Mesothelial cell of epicardium (in vitro differentiated cells): ENCODE measurements at regions not wholly inside any gene's neighbourhood (a gene's known extent, or its start where the extent isn't known, plus 50 kb on each side); places are given as distances from the start of the nearest gene placed in this dataset.
A peak's percentile ranks its signal among the peaks of the same experiment; 100 is the strongest.
"Not testable (repeated sequence)": the region's sequence is repeated elsewhere in the genome, so short reads cannot be mapped to it uniquely, and the experiment has no call there.

Experiments used
- DNase-seq, 2 experiments: peaks; one replicate each; pipeline ENCODE4 v3.0.0; 2021; ENCODE audit warnings: low spot score in 2 of 2; ENCODE audit not compliant: unreplicated experiment in 2 of 2
- H3K27ac Mint-ChIP-seq: 2 replicates; pipeline ENCODE4 v1.8.0; 2021; ENCODE audit warnings: mixed read lengths
- H3K27me3 Mint-ChIP-seq: 2 replicates; pipeline ENCODE4 v1.8.0; 2021; ENCODE audit warnings: low read depth, mixed read lengths
- H3K36me3 Mint-ChIP-seq: 2 replicates; pipeline ENCODE4 v1.8.0; 2021; ENCODE audit warnings: mixed read lengths
- H3K4me1 Mint-ChIP-seq: 2 replicates; pipeline ENCODE4 v1.8.0; 2021; ENCODE audit warnings: mixed read lengths
- H3K4me3 Mint-ChIP-seq: 2 replicates; pipeline ENCODE4 v1.8.0; 2021; ENCODE audit warnings: mild to moderate bottlenecking, moderate library complexity, mixed read lengths
- H3K9me3 Mint-ChIP-seq: 2 replicates; pipeline ENCODE4 v1.8.0; 2021; ENCODE audit warnings: mixed read lengths
- TF ChIP-seq, protein P1 (sequence below): fragments of 200-600 bp; sonication (generic); IDR thresholded peaks from one replicate; pipeline ENCODE4 v1.5.0; 2021; ENCODE audit warnings: antibody characterized with exemption; ENCODE audit not compliant: unreplicated experiment

DNA sequence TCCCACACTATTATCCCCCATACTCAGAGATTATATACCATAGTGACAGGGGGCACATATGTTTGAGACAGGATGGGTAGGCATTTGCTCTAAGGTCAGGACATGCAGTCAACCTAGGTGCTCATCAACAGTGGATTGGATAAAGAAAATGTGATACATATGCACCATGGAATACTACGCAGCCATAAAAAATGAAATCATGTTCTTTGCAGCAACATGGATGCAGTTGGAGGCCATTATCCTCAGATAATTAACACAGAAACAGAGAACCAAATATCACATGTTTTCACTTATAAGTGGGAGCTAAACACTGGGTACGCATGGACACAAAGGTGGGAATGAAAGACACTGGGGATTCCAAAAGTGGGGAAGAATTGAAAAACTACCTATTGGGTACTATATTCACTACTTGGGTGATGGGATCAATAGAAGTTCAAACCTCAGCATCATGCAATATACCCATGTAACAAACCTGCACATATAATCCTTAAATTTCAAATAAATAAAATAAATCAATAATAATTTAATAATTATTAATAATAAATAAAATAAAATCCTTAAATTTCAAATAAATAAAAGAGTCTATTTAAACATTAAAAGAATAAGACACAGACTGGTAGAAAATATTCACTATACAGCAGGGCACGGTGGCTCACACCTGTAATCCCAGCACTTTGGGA is 160.1 kb upstream of the CNOT2 start:
- Mint-ChIP-seq H3K36me3 (peaks cover 6% of the 10 kb centered on the region), H3K27me3 (no peaks in the 10 kb centered on the region), H3K4me1 (peaks cover 4% of the 10 kb centered on the region), H3K9me3 (peaks cover 28% of the 10 kb centered on the region), H3K27ac (no peak overlapping the region), H3K4me3 (no peak overlapping the region)
- TF ChIP-seq, protein P1, sequence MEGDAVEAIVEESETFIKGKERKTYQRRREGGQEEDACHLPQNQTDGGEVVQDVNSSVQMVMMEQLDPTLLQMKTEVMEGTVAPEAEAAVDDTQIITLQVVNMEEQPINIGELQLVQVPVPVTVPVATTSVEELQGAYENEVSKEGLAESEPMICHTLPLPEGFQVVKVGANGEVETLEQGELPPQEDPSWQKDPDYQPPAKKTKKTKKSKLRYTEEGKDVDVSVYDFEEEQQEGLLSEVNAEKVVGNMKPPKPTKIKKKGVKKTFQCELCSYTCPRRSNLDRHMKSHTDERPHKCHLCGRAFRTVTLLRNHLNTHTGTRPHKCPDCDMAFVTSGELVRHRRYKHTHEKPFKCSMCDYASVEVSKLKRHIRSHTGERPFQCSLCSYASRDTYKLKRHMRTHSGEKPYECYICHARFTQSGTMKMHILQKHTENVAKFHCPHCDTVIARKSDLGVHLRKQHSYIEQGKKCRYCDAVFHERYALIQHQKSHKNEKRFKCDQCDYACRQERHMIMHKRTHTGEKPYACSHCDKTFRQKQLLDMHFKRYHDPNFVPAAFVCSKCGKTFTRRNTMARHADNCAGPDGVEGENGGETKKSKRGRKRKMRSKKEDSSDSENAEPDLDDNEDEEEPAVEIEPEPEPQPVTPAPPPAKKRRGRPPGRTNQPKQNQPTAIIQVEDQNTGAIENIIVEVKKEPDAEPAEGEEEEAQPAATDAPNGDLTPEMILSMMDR: no peak
- no peak for DNase-seq

DNA sequence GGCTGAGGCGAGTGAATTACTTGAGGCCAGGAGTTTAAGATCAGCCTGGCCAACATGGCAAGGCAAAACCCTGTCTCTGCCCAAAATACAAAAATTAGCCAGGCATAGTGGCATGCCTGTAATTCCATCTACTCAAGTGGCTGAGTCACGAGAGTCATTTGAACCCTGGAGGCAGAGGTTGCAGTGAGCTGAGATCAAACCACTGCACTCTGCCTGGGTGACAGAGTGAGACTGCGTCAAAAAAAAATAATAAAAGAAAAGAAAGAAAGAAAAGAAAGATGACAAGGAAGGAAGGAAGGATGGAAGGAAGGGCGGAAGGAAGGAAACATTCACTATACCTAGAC is 159.6 kb upstream of the CNOT2 start:
- no peak overlapping the region for H3K4me3 Mint-ChIP-seq
- TF ChIP-seq, protein P1: no peak
- H3K9me3 Mint-ChIP-seq: peaks cover 28% of the 10 kb centered on the region
- H3K27ac Mint-ChIP-seq: no peak overlapping the region
- peaks cover 4% of the 10 kb centered on the region for H3K4me1 Mint-ChIP-seq
- H3K27me3 Mint-ChIP-seq: no peaks in the 10 kb centered on the region
- no peak for DNase-seq
- H3K36me3 Mint-ChIP-seq: peaks cover 6% of the 10 kb centered on the region

DNA sequence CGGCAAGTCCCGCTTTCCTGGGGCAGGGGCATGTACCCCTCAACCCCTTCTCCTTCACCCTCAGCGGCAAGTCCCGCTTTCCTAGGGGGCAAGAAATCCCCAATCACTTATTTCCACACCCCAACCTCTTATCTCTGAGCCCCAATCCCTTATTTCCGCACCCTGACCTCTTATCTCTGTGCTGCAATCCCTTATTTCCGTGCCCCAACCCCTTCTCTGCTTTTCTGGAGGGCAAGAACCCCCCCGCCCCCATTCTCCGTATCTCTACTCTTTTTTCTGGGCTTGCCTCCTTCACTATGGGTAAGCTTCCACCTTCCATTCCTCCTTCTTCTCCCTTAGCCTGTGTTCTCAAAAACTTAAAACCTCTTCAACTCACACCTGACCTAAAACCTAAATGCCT is 156.9 kb upstream of the CNOT2 start:
- DNase-seq, H3K27me3 Mint-ChIP-seq, H3K27ac Mint-ChIP-seq, H3K4me1 Mint-ChIP-seq, H3K36me3 Mint-ChIP-seq, H3K4me3 Mint-ChIP-seq: not testable (repeated sequence)
- peaks cover 36% of the 10 kb centered on the region for H3K9me3 Mint-ChIP-seq

DNA sequence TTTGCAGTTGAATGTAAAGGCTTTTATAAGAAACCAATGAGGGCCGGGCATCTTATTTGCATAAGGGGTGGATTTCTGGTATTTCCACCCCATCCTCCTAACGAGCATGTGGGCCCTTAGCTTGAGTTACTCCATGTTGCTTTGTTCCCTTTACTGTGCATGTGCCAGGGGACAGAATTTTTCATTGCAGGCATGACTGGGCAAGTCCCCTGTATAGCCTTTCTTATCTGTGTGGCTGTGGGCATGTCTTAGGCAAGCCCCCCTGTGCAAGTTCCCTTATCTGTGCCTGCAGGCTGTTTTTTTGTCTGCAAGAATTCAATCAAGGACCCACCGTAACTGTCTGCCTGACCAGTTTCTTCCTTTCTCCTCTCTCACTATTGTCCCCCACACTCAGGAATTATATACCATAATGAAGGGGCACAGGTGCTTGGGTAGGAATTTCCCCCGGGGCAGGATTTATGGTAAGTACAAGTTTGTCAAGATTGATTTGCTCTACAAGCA is 152.2 kb upstream of the CNOT2 start:
- no peak for DNase-seq
- Mint-ChIP-seq H3K9me3 (peaks cover 29% of the 10 kb centered on the region), H3K36me3 (peaks cover 5% of the 10 kb centered on the region), H3K4me3 (no peak overlapping the region), H3K27ac (peak overlapping the region; percentile 70), H3K4me1 (peaks cover 10% of the 10 kb centered on the region), H3K27me3 (no peaks in the 10 kb centered on the region)
- TF ChIP-seq, protein P1: no peak

DNA sequence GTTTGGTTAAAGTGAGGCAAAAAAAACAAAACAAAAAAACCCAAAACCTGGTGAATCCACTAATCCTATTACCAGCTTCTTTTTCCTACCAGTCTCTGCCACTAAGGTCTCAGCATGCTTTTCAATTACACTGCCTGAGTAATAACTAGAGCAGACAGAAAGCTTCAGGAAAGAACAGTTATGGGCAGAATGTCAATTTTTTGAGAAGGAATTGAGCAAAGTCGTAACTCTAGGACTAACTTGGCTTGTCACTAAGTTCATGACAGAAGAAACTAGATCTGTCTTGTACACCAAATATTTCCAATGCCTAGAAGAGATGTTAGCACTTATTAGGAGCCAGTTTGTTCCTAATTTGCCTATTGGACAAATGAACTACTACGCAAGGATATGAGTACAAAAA is 148.8 kb upstream of the CNOT2 start:
- Mint-ChIP-seq H3K4me1 (peaks cover 10% of the 10 kb centered on the region), H3K27ac (peak overlapping the region; percentile 84)

DNA sequence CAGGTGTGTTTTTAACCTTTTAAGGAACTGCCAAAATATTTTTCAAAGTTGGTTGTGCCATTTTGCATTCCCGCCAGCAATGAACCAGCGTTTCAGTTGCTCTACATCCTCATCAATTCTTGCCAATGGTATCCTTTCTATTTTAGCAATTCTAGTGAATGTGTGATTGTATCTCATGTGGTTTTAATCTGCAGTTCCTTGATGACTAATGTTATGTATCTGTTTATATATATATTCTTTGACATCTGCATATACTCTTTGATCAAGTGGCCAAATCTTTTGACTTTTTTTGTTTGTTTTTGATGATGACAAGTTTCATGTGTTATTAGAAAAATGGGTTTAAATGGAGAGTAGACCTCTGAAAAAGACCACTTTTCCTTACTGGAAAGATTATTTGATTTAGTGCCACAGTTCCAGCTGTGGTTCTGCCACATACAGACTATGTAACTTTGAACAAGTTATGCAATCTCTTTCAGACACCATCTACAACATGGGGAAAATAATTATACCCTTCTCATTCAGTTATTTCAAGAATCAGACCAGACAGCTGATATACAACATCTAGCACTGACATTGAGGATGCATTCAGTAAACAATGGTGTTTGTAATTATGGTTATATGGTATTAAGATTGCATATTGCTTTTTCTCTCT is 146.3 kb upstream of the CNOT2 start:
- Mint-ChIP-seq H3K9me3 (peaks cover 8% of the 10 kb centered on the region), H3K4me3 (no peak overlapping the region), H3K27ac (no peak overlapping the region), H3K4me1 (peaks cover 10% of the 10 kb centered on the region), H3K27me3 (no peaks in the 10 kb centered on the region), H3K36me3 (peaks cover 3% of the 10 kb centered on the region)
- TF ChIP-seq, protein P1: no peak
- no peak for DNase-seq

More for the DNA sequence above, 148.8 kb upstream of the CNOT2 start:
- Mint-ChIP-seq H3K36me3 (peaks cover 5% of the 10 kb centered on the region), H3K27me3 (no peaks in the 10 kb centered on the region), H3K4me3 (no peak overlapping the region), H3K9me3 (peaks cover 19% of the 10 kb centered on the region)
- no peak for DNase-seq
- TF ChIP-seq, protein P1: no peak
